KMS-11 (cell line): ENCODE measurements at regions not wholly inside any gene's neighbourhood (a gene's known extent, or its start where the extent isn't known, plus 50 kb on each side); places are given as distances from the start of the nearest gene placed in this dataset.

Source experiments
- H2AFZ ChIP-seq: fragments of 200-600 bp; sonication (generic); 2 replicates; pipeline ENCODE4 v1.6.1; 2016; ENCODE audit warnings: antibody characterized with exemption, mixed run types, low read depth
- H3K27ac ChIP-seq: fragments of 200-600 bp; sonication (generic); 2 replicates; pipeline ENCODE4 v1.6.1; 2016; ENCODE audit warnings: mild to moderate bottlenecking, mixed run types
- H3K27me3 ChIP-seq: fragments of 200-600 bp; sonication (generic); 2 replicates; pipeline ENCODE4 v1.6.1; 2017; ENCODE audit warnings: mild to moderate bottlenecking, low read depth, mixed run types, moderate library complexity; ENCODE audit not compliant: insufficient read depth
- H3K36me3 ChIP-seq: fragments of 200-600 bp; sonication (generic); 2 replicates; pipeline ENCODE4 v1.6.1; 2017; ENCODE audit warnings: mild to moderate bottlenecking, mixed run types; ENCODE audit not compliant: insufficient read depth
- H3K4me1 ChIP-seq: fragments of 200-600 bp; sonication (generic); 2 replicates; pipeline ENCODE4 v1.6.1; 2016; ENCODE audit warnings: mild to moderate bottlenecking, low read depth, mixed run types; ENCODE audit not compliant: poor library complexity, severe bottlenecking
- H3K4me2 ChIP-seq: fragments of 200-600 bp; sonication (generic); 2 replicates; pipeline ENCODE4 v1.7.0; 2016; ENCODE audit warnings: mild to moderate bottlenecking, mixed run types
- H3K4me3 ChIP-seq: fragments of 200-600 bp; sonication (generic); IDR thresholded peaks from 2 replicates; pipeline ENCODE4 v1.6.1; 2017; ENCODE audit warnings: low read depth, low read length, mixed read lengths; ENCODE audit not compliant: insufficient read depth
- H3K79me2 ChIP-seq: fragments of 200-600 bp; sonication (generic); 2 replicates; pipeline ENCODE4 v1.6.1; 2016; ENCODE audit warnings: low read depth, mixed run types; ENCODE audit not compliant: insufficient read depth
- H3K9ac ChIP-seq: fragments of 200-600 bp; sonication (generic); 2 replicates; pipeline ENCODE4 v1.6.1; 2016; ENCODE audit warnings: mild to moderate bottlenecking, mixed run types
- H4K20me1 ChIP-seq: fragments of 200-600 bp; sonication (generic); 2 replicates; pipeline ENCODE4 v1.6.1; 2016; ENCODE audit warnings: mild to moderate bottlenecking, mixed run types; ENCODE audit not compliant: insufficient read depth
- CTCF ChIP-seq: fragments of 200-600 bp; sonication (generic); conservative IDR thresholded peaks from 2 replicates; pipeline ENCODE4 v1.6.1; 2017; ENCODE audit warnings: low read depth, mild to moderate bottlenecking, antibody characterized with exemption, low read length, moderate library complexity, mixed read lengths

GRCh38 chr20:5377484-5377883, 60.7 kb upstream of the PROKR2 start:
- Histone ChIP-seq H3K4me1 (no peaks in the 10 kb centered on the region), H3K27ac (no peak overlapping the region), H2AFZ (no peak overlapping the region), H3K27me3 (no peaks in the 10 kb centered on the region), H3K4me2 (no peak overlapping the region), H3K36me3 (no peaks in the 10 kb centered on the region), H4K20me1 (no peaks in the 10 kb centered on the region), H3K4me3 (no peak overlapping the region), H3K9ac (no peak overlapping the region), H3K79me2 (no peaks in the 10 kb centered on the region)
- TF ChIP-seq CTCF, result no peak

DNA sequence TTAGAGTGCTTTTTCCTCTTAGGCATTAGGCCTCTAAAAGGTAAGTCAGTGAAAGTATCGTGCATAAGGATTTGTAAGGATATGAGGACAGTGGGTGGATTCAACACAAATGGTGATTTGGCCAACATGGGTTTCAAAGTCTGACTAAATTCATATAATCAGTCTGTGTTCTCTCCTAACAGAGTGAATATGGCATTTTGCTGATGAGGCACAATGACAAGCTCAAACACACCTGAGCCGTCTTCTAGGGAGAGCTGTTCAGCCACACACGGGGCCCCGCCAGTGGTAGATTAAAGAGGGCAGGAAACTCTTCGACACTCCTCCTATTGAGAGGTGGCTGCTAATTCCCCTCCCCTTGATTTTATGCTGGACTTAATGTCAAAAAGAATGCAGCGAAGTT, 59.5 kb upstream of the PROKR2 start:
- H3K79me2 ChIP-seq, result no peaks in the 10 kb centered on the region
- H3K4me2 ChIP-seq, result no peak overlapping the region
- no peak overlapping the region for H3K9ac ChIP-seq
- no peaks in the 10 kb centered on the region for H3K27me3 ChIP-seq
- H2AFZ ChIP-seq, result no peak overlapping the region
- no peaks in the 10 kb centered on the region for H4K20me1 ChIP-seq
- no peak overlapping the region for H3K27ac ChIP-seq
- no peaks in the 10 kb centered on the region for H3K4me1 ChIP-seq
- H3K36me3 ChIP-seq, result no peaks in the 10 kb centered on the region
- H3K4me3 ChIP-seq, result no peak overlapping the region
- TF ChIP-seq CTCF, result no peak

- Histone ChIP-seq H3K27ac (no peak overlapping the region), H3K79me2 (no peaks in the 10 kb centered on the region), H2AFZ (no peak overlapping the region), H3K4me3 (no peak overlapping the region), H3K4me1 (no peaks in the 10 kb centered on the region), H3K27me3 (no peaks in the 10 kb centered on the region), H4K20me1 (no peaks in the 10 kb centered on the region), H3K4me2 (no peak overlapping the region), H3K9ac (no peak overlapping the region), H3K36me3 (no peaks in the 10 kb centered on the region)
- TF ChIP-seq CTCF, result no peak
These were observed 57.4 kb upstream of the PROKR2 start for GRCh38 chr20:5374171-5374570.

- no peaks in the 10 kb centered on the region for H3K27me3 ChIP-seq
- no peak for TF ChIP-seq CTCF
- no peak overlapping the region for H2AFZ ChIP-seq
- no peak overlapping the region for H3K9ac ChIP-seq
- H3K4me2 ChIP-seq, result no peak overlapping the region
- no peaks in the 10 kb centered on the region for H4K20me1 ChIP-seq
- no peak overlapping the region for H3K27ac ChIP-seq
- H3K79me2 ChIP-seq, result no peaks in the 10 kb centered on the region
- H3K4me1 ChIP-seq, result no peaks in the 10 kb centered on the region
- no peak overlapping the region for H3K4me3 ChIP-seq
- H3K36me3 ChIP-seq, result no peaks in the 10 kb centered on the region
These were observed 55.6 kb upstream of the PROKR2 start for GRCh38 chr20:5372371-5372770.

GRCh38 chr20:5369629-5370028, 52.9 kb upstream of the PROKR2 start:
- H3K36me3 ChIP-seq, result no peaks in the 10 kb centered on the region
- H4K20me1 ChIP-seq, result no peaks in the 10 kb centered on the region
- no peak overlapping the region for H3K9ac ChIP-seq
- no peaks in the 10 kb centered on the region for H3K79me2 ChIP-seq
- no peak for TF ChIP-seq CTCF
- H2AFZ ChIP-seq, result no peak overlapping the region
- H3K27me3 ChIP-seq, result no peaks in the 10 kb centered on the region
- H3K4me1 ChIP-seq, result no peaks in the 10 kb centered on the region
- no peak overlapping the region for H3K27ac ChIP-seq
- H3K4me2 ChIP-seq, result no peak overlapping the region
- no peak overlapping the region for H3K4me3 ChIP-seq
